HG03439 (cell line): ENCODE measurements at regions not wholly inside any gene's neighbourhood (a gene's known extent, or its start where the extent isn't known, plus 50 kb on each side); places are given as distances from the start of the nearest gene placed in this dataset.

Source experiments
- ATAC-seq: cut with Tn5 transposase; IDR thresholded peaks from one replicate; pipeline ENCODE4 v1.9.1; 2021; ENCODE audit warnings: mild to moderate bottlenecking, moderate library complexity; ENCODE audit not compliant: unreplicated experiment

DNA sequence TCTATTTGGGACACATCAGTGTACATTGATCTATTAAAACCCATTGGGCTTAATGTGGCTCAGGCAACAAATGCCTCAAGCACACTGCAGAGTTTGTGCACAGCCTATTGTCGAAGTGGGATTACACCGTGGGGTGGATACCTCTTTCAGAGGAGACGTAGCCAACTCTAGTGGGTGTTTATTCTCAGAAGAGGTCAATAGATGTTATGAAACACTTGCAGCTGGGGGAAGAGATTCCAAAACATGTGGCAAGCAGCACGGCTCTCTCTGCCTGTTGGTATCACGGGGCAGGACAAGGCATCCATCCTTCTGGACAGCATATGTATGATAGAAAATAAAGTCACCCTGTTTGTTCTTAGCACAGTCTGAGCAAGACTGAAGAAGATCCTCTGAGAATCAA is 121.4 kb upstream of the COPS8 start:
- ATAC-seq, result no peak

DNA sequence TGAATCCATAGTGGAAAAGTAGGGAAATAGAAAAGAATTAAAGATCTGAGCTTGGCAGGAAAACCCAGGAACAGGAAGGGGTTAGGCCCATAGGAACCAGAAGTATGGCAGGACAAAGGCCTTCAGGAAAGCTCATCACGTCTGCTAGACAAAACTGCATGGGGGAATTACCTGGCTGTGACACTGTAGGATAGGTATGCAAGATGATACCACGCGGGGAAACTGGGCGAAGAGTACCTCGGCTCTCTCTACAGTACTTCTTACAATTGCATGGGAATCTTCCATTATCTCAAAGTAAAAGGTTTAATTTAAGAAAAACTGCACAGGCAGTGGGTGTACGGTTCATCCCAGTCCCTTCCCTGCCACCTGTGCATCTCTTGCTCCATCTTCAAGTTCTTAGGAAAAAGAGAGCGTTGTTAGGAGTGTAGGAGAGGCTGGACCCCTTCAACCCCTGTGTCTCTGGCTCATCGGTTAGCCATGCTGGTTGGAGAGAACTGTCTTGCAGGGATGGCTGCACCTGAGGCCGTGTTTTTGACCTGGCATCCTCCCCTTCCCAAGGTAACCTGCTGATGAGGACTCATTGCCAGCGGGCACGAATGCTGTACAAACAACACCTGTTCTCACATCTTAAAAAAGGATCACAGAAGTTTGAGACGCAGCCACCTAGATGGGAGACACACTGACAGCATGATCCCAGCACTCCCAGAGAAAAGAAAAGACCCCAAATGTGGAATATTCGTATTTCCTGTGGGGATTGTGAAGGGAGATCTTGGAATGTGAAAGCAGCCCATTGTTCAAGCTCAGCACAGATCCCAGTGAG is 120.5 kb upstream of the COPS8 start:
- no peak for ATAC-seq

DNA sequence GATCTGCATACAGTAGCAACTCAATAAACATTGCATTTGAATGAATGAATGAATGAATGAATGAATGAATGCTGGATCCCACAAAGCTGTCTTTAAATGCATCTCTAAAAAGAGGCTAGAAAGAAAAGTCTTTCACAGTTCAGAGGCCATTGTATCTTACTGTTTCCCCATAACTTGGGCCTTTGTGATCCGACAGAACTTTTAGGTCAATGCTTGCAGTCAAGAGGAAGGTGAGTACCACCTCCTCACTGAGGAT is 119.9 kb upstream of the COPS8 start:
- ATAC-seq, result no peak

DNA sequence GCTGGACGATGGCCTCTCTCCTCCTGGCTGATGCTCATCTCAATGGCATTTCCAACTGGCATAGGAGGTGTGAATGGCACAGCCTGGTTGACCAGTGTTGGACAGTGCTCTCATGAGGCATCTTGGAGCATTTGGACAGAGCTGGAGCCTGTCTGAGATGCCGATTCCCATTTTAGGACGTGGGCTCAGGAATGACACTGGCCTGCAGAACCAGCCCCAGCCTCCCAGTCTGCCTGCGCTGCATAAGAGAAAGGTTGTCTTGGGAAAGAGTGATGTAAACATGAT is 118.2 kb upstream of the COPS8 start:
- ATAC-seq, result no peak

DNA sequence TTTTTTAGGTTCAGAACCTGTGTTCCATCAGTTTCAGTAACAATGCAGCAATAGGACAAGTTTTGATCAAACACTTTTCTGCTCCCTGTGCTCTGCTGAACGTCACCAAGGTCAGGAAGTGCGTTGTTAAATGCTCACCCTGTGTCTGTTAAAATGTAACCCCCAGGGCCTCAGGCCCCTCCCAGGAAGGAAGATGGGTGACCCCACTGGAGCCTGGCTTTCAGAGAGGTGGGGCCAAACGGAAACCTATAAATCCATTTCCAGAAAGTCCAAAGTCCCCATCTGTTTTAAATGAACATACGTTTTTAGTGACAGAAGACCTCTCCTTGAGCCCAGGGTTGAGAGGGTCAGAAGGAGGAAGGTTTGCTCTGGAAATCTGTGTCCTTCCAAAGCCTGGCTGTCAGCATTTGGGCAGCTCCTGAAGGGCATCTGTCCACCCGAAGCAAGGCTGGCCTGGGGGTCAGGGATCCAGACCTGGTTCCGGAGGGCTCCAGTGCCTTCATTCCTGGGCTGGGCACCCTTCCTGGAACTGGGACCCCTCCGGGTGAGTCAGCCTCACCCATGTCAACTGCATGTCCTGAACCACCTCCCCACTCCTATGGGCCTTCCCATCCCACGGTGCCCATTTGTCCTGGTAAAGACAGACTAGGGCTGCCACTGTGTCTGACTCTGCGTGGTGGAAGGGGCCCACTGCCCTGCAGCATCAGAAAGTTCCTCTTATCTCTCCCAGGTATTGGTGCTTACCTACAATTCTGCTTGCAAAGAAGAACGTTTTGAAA is 117.4 kb upstream of the COPS8 start:
- ATAC-seq, result no peak

DNA sequence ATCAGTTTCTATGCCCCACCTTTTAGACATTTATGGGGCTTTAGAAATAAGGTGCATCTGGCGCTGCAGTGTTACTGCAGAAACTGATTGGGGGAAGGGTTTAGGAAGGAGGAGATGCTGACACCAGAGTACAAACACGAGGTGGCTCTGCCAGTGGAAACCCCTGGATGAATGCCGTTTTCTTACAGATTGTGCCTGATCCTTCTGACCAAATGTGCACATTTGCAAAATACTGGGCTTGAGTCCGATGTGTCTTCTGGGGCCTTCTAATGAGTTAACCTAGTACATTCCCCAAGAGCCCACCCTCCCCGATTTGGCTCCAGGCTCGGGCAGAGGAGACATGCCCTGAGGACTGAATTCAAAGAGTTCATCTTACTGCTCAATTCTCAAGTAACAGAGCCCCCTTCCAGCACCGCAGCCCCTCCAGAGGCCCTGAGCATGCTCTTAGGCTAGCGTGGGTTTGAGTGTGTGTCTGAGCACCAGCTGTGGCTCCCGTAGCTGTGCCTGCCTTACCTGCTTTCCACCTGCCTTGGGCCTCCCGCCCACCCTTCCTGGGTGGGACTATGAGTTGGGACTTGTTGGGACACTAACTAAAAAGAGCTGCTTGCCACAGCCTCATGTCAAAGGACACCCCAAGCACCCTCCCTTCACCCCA is 116.7 kb upstream of the COPS8 start:
- ATAC-seq, result no peak

DNA sequence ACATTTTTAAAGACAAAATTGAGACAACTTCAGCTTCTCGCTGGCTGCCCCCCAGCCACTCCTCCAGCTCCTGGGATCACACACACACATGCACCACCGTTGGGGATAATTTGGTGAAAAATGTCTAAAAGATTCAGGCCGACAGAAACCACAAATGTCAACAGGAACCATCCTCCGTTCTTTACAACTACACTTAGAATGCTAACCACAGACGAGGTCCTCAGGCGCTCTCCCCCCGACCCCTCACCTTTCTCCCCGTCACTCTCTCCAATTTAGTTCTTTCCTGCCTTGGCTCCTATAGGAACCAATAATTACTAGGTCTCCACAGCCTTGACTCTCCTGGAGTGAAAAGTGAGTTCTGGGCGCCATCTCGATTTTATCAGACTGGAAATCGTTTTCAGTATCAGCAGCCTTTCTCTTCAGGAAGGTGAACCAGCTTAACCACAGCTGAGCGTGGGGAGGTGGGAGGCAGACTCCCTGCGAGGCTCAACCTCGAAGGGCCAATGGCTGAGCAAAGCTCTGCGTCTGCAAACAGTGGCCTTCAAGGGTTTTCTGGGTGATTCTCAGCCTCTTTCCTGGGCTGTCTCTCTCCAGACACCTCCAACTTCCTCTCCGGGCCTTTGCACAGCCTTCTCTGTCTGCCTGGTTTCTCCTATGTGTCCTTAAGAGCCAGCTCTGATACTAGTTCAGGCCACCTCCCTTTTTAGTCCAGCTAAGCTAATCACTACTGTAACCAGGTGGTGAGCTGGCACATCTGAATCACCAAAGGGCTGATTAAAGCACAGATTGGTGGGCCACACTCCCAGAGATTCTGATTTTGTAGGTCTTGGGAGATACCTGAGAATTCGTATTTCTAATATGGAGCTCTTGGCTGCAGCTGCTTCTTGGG is 115.7 kb upstream of the COPS8 start:
- no peak for ATAC-seq

DNA sequence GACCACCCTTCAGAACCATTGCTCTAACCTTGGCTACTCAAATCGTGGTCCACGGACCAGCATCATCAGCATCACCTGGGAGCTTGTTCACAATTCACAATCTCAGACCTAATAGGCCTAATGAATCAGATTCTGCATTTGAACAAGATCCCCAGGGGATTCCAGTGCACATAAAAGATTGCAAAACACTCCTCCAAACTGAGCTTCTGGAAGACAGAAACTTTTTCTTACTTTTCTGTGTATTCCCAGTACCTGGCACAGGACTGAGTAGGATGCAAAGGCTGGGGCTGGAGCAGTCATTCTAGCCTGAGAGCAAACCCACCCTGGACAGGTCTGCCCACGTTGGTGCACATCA is 115.1 kb upstream of the COPS8 start:
- no peak for ATAC-seq

DNA sequence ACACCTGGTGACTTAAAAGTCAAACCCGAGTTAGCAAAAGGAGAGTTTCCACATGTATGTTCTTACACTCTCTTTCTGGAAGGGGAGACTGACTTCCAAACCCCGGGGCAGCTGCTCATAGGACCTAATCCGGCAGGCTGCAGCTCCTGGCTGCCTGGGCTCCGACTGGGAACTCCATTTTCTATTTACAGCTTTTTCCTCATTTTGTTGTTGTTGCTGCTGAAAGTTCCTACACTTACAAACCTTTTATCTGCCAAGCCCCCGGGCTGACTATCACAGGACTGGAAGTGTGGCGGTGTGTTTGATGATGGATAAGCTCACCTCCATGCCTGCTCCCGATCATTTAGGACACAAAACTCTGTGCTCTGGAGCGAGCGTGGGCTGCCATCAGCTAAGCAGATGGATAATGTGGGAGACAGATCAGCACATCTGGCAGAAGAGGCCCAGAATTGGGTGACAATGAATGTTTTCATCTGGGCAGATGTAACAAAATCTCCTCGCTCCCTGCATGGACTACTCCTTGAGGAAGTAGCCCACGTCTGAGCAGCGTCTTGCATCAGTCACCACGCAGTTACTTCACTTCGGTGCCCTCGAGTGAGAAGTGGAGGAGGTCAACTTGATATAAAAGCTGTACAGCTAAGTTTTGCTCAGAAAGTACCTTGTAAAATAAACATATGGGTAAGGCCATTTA is 114.4 kb upstream of the COPS8 start:
- no peak for ATAC-seq

DNA sequence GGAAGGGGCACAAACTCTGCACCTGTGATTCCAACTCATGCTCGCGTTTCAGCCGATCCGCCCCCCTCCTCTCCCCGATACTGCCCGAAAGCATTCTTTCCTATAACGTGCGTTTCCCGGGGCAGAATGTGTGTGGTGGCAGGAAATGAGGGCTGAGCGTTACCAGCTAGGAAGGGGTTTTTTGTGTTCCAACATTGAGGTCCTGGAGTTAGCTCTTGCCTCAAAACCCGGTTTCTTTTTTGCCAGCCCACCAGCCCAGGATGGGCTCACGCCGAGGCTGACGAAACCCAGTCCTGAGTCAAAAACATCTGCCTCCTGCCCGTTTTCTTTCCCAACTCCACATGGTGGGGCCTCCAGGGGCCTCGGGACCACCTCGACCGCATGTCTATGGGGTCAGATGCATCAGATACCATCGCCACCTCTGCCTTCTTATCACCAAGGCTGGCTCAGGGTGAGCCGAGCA is 113.7 kb upstream of the COPS8 start:
- ATAC-seq, result no peak

DNA sequence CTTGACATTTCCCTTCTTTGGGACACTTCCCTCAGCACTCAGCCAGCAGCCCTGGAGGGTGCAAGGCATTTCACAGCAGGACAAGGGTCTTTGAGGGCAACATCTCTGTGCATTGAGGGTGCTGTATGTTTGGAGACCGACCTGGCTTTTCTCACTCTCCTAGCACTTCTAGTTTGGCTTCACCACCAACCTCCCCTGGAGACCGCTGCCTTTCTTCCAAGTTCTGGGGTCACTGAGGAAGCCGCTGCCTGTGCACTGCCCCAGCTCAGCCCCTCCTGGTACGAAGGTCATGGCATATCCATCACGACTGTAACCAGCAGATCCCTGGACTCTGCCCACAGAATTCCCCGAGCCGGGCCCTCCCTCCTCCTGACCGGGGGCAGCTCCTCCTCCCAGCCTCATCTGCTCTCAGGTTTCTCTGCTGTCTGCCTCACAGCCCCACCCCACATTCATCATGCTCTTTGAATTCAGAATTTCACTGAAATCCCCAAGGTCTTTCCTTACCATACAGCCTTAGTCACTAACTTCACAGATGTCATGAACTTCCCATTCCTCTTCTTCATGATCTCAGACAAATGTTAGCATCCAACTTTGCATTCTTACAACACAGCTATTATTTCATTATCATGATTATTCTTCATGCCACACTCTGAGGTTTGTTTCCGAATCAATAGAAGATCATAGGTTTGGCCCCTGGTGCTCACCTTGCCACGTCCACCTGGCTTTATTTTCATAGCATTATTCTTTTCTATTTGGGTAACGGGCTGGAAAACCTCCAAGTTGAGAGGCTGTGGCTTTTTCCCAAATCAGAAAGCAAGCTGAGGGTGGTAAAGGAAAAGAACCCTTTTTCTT is 113.0 kb upstream of the COPS8 start:
- no peak for ATAC-seq

DNA sequence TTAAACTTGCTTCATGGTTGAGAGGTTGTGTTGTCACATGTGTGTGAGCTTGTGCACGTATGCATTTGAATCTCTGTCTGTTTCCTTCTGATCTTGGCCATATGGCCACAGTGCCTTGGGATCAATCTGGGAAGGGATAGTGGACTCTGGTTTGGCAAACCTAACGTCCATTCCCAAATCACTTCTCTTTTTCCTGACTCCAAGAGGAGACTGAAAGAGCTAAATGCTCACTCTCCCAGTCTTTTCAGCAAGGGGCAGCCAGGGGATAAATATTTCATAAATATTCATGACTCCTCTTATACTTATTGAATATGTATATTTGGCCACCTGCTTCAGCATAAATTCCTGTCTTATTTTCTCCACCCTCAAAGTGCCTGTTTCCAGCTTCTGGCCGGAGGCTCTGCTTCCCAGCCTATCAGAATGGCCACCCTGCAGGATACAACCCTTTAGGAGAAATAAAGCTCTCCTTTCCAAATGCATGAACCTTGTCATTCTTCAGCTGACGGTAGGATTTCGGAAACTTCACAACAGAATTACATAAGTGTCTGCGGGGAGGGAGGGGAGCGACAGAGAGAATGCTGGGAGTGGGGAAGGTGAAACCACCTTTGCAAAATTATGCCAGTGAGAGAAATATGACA is 112.2 kb upstream of the COPS8 start:
- no peak for ATAC-seq

DNA sequence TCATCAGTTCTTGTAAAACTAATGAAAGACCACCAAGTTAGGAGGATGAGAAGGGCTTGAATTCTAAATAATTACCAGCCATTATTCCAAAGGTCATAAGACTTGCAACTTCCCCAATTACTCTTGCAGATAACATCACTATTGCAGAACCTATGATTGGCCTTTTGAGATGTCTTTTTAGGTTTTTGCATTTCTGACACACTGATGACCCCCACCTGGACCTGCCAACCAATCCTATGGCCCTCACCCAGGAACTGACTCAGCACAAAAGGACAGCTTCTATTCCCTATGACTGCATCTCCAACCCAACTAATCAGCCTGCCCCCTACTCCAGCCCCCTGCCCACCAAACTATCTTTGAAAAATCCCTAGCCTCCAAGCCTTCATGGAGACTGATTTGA is 111.5 kb upstream of the COPS8 start:
- ATAC-seq, result no peak

DNA sequence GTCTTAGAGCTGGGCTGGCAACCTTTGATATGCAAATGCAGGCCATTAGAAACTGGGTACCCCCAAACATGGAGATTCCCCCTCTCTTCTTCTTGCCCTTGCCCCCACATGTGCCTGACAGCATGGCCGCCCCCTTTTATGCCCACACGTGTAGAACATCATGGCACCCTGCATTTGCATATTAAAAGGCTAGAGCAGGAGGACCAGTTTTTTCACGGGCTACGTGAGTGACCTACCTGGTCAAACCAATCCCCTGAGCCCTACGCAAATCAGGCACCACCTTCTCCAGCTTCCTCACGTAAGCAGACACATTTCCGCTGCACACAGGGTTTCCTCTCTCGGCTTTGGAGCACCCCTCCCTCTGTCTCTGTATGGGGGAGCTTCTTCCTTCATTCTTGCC is 110.9 kb upstream of the COPS8 start:
- ATAC-seq, result no peak

DNA sequence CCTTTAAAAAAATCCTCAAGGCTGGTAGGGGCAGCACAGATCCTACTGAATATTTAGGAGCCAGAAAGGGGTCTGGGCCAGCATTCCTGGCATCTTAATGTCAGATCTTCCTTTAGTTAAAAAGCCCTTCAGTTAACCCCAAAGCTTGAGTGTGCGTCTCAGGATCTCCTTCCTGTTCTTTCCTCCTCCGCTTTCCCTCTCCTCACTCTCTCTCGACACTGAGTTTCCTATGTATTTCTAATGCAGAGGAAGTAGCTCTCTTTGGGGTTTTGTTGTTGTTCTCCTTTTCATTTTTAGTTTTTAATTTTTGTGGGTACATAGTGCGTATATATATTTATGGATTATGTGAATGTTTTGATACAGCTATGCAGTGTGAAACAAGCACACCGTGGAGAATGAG is 109.9 kb upstream of the COPS8 start:
- ATAC-seq, result no peak

DNA sequence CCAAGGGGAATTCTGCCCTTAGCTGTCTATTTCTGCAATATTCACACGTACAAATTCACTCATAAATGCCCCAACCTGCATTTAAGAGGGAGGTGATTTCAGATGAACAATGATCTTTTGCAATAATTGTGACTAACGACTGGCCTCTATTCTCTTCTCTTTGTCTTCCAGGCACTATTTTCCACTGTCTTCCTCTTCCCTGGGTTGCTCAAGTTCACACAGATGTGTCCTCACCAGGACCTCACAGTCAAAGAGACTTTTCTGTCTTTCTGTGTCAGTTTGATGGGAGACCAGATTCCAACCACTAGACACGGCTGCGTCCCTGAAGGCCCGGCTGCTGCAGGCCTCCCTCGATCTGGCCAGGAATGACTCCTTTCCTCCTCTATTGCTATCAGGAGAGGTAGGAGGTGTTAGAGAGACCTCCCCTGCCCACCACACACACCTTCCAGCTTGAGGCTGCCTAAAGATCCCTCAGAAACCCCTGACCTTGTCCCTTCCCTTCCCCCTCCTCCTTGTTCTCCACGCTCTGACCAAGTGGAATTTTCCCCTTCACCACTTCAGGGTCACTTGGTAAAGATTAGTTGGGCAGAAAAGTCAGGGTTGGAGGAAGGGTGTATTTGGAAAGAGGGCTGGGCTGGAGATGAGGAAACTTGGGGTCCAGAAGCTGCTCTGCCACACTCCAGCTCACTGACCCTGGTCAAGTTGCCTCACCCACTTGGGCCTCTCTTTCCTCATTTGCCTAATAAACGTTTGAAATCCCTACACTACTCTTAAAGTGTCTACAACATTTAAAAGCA is 109.2 kb upstream of the COPS8 start:
- no peak for ATAC-seq

DNA sequence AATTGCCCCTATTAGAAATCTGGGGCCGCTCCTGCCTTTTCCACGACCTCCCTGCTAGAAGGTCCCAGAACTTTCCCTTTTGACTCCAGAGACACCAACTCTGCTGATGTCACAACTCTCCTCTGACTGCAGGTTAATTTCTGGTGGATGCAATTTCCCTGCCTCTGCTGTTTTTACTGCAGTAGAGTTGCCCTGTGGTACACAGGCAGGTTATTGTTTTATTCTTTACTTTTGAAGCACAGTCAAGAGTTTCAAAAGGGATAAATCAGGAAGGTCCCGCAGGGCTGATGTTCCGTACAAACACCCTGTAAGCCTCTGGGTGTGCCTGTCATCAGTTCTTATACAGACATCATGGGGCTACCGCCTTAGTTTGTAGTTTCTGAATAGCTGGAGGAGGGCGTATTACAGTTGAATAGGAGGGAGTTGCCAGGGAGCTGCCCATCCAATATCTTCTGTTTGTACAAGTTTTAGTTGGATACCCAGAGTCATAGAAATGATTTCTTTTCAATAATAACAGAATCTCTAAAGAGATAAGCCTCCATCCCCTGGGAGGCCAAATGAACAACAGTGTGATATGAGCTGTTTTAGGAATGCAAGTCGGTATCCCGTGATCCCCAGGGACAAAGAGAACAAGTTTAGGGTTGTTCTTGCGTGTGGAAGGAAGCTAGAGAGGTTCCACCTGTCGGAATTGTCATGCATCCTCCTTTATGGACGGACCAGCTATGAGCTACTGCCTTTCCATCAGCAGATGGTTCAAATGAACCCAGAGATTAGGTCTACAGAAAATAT is 108.4 kb upstream of the COPS8 start:
- no peak for ATAC-seq

DNA sequence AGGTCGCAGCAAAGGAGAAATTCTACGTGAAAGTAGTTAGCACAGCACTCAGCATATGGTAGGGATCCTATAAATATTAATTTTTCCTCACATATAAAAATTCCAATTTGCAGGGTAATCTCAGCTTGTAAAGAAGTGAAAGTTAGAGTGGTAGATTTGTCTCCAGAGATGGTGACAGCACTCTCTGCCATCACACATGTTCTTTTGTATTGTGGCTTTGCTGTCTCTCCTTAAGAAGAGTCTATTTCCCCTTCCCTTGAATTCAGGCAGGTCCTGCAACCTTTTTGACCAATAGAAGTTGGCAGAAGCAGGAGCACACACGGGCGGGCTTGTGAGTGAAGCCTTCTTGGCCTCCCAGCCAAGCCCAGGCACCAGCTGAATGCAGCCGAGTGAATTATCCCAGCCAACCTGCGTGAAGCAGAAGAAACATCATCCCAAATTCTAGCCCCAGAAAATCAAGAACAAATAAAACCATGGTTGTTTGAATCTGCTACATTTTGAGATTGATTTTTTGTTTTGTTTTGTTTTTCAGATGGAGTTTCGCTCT is 107.8 kb upstream of the COPS8 start:
- ATAC-seq, result no peak
